T-helper 2 cell treated with Interferon-gamma antibody and Interleukin-4, amounts not matched to agents 5 μg/mL and 100 μg/mL, for 36 hours (primary cell): ENCODE measurements at regions not wholly inside any gene's neighbourhood (a gene's known extent, or its start where the extent isn't known, plus 50 kb on each side); places are given as distances from the start of the nearest gene placed in this dataset.

Source experiments
- DNase-seq: peaks from one replicate; pipeline ENCODE4 v3.0.0; 2021; ENCODE audit warnings: low spot score
- H3K27ac Mint-ChIP-seq: one replicate; pipeline ENCODE4 v1.8.0; 2021; ENCODE audit warnings: mild to moderate bottlenecking, mixed read lengths
- H3K27me3 Mint-ChIP-seq: one replicate; pipeline ENCODE4 v1.8.0; 2021; ENCODE audit warnings: low read depth, mixed read lengths
- H3K36me3 Mint-ChIP-seq: one replicate; pipeline ENCODE4 v1.8.0; 2021; ENCODE audit warnings: low read depth, mixed read lengths
- H3K4me1 Mint-ChIP-seq: one replicate; pipeline ENCODE4 v1.8.0; 2021; ENCODE audit warnings: low read depth, mixed read lengths
- H3K4me3 Mint-ChIP-seq: one replicate; pipeline ENCODE4 v1.8.0; 2022; ENCODE audit warnings: mild to moderate bottlenecking, moderate library complexity, mixed read lengths
- H3K9me3 Mint-ChIP-seq: one replicate; pipeline ENCODE4 v1.8.0; 2021; ENCODE audit warnings: mixed read lengths

GRCh38 chr7:116429986-116430619 is 69.4 kb upstream of the CAV2 start:
- H3K4me3 Mint-ChIP-seq = no peak overlapping the region
- H3K4me1 Mint-ChIP-seq = no peaks in the 10 kb centered on the region
- no peaks in the 10 kb centered on the region for H3K9me3 Mint-ChIP-seq
- H3K36me3 Mint-ChIP-seq = no peaks in the 10 kb centered on the region
- no peak for DNase-seq
- no peak overlapping the region for H3K27ac Mint-ChIP-seq
- no peaks in the 10 kb centered on the region for H3K27me3 Mint-ChIP-seq

DNA sequence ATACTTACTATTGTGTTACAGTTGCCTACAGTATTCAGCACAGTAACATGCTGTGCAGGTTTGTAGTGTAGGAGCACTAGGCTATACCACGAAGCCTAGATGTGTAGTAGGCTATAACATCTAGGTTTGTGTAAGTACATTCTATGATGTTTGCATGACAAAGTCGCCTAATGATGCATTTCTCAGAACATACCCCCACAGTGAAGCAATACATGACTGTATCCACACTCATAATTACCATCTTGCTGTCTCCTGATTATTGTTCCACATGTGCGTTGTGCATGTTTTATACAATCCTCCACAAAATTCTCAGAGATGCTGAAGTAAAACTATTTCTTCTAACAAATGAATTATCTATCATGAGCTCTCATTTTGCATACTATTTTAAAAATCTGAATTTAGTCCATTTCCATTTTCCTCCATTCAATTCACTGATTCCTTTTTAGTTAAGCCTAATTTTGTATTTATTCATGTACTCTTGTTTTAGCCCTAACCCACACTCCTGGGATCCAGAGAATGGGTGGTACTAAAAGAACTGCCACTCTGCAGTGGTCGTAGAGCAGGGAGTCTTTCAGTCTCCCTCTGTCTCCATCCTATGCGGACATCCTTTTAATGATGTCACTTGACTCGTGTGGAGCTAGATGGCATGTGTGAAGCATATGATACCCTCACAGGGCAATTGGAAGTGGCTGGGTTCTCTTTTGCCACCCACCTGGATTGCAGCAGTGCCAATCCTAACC is 67.6 kb upstream of the CAV2 start:
- DNase-seq = no peak
- no peaks in the 10 kb centered on the region for H3K4me1 Mint-ChIP-seq
- H3K4me3 Mint-ChIP-seq = no peak overlapping the region
- H3K27ac Mint-ChIP-seq = no peak overlapping the region
- no peaks in the 10 kb centered on the region for H3K27me3 Mint-ChIP-seq
- H3K36me3 Mint-ChIP-seq = no peaks in the 10 kb centered on the region
- H3K9me3 Mint-ChIP-seq = no peaks in the 10 kb centered on the region

DNA sequence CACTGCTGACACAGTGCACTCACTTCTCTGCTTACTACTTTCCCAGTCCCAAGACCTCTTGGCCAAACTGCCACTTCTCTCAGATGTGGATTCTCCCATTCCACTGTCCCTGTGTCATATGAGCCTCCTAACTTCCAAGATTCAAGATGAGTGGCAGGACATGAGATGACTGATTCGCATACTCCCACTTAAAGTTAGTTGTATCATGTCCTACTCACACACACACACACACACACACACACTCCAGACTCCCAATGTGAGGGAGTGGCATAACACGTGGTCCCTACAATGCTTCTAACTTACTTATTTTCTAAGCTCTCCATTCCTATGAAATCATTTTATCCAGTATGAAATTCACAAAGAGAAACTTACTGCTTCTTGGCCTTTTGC is 67.0 kb upstream of the CAV2 start:
- H3K4me3 Mint-ChIP-seq = no peak overlapping the region
- H3K4me1 Mint-ChIP-seq = no peaks in the 10 kb centered on the region
- DNase-seq = no peak
- H3K27me3 Mint-ChIP-seq = no peaks in the 10 kb centered on the region
- no peaks in the 10 kb centered on the region for H3K9me3 Mint-ChIP-seq
- no peaks in the 10 kb centered on the region for H3K36me3 Mint-ChIP-seq
- H3K27ac Mint-ChIP-seq = no peak overlapping the region

DNA sequence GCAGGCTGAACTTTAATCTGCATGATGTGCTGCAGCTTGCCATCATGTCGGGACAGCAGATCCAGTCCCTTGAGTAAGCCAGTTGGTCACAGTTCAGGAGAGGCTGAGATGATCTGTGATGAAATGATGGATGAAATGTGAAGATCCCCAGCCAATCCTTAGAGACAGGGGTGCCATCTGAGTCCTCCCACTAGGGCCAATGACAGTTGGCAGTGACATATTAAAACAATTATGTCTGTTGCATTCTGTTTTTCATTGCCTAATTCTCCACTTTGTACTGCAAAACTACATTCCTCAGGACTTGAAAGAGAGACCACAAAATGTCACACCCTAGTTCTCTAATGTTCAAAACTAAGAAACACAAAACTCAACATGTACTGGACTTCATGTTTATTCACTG is 66.3 kb upstream of the CAV2 start:
- DNase-seq = no peak

GRCh38 chr7:116434820-116435341 is 64.7 kb upstream of the CAV2 start:
- H3K36me3 Mint-ChIP-seq = no peaks in the 10 kb centered on the region

More for the DNA sequence above, 66.3 kb upstream of the CAV2 start:
- Mint-ChIP-seq H3K9me3 (no peaks in the 10 kb centered on the region), H3K27me3 (no peaks in the 10 kb centered on the region), H3K4me3 (no peak overlapping the region), H3K27ac (no peak overlapping the region), H3K36me3 (no peaks in the 10 kb centered on the region), H3K4me1 (no peaks in the 10 kb centered on the region)

DNA sequence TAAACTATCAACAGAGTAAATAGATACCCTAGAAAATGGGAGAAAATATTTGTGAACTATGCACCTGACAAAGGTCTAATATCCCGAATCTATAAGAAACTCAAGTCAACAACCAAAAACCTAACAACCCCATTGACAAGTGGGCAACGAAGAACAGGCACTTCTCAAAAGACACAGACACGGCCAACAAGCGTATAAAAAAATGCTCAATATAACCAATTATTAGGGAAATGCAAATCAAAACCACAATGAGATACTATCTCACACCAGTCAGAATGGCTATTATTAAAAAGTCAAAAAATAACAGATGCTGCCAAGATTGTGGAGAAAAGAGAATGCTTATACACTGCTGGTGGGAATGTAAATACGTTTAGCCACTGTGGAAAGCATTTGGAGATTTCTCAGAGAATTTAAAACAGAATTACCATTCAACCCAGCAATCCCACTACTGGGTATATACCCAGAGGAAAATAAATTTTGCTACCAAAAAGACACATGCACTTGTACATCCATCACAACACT is 63.2 kb upstream of the CAV2 start:
- Mint-ChIP-seq H3K4me1 (no peaks in the 10 kb centered on the region), H3K4me3 (no peak overlapping the region), H3K27ac (no peak overlapping the region), H3K27me3 (peaks cover 3% of the 10 kb centered on the region), H3K9me3 (no peaks in the 10 kb centered on the region), H3K36me3 (no peaks in the 10 kb centered on the region)
- no peak for DNase-seq

More at GRCh38 chr7:116434820-116435341, 64.7 kb upstream of the CAV2 start:
- no peak overlapping the region for H3K4me3 Mint-ChIP-seq
- DNase-seq = no peak
- H3K4me1 Mint-ChIP-seq = no peaks in the 10 kb centered on the region
- no peak overlapping the region for H3K27ac Mint-ChIP-seq
- H3K27me3 Mint-ChIP-seq = peaks cover 3% of the 10 kb centered on the region
- H3K9me3 Mint-ChIP-seq = no peaks in the 10 kb centered on the region

GRCh38 chr7:116438267-116438666 is 61.3 kb upstream of the CAV2 start:
- Mint-ChIP-seq H3K27me3 (peaks cover 3% of the 10 kb centered on the region), H3K27ac (no peak overlapping the region), H3K4me1 (no peaks in the 10 kb centered on the region), H3K36me3 (no peaks in the 10 kb centered on the region), H3K9me3 (no peaks in the 10 kb centered on the region), H3K4me3 (no peak overlapping the region)
- DNase-seq = no peak

DNA sequence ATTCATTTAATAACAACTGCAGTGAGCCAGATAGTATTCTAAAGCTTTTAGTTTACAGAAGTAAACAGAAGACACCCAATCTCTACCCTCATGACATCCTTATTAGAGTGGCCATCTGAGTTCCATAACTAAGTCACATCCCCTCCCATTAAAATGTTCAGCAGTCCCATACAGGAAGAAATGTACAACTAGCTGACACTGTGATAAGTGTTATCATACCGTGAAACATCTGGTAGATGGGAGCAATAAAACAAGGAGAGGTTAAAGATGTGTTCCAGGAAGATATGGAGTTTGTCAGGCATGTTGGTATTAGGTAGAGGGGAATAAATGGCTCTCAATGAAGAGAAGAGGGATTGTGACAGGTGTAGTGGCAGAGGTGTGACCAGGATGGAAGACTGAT is 60.5 kb upstream of the CAV2 start:
- no peaks in the 10 kb centered on the region for H3K9me3 Mint-ChIP-seq
- no peak overlapping the region for H3K4me3 Mint-ChIP-seq
- peaks cover 3% of the 10 kb centered on the region for H3K27me3 Mint-ChIP-seq
- no peaks in the 10 kb centered on the region for H3K4me1 Mint-ChIP-seq
- no peak overlapping the region for H3K27ac Mint-ChIP-seq
- H3K36me3 Mint-ChIP-seq = no peaks in the 10 kb centered on the region
- DNase-seq = no peak

DNA sequence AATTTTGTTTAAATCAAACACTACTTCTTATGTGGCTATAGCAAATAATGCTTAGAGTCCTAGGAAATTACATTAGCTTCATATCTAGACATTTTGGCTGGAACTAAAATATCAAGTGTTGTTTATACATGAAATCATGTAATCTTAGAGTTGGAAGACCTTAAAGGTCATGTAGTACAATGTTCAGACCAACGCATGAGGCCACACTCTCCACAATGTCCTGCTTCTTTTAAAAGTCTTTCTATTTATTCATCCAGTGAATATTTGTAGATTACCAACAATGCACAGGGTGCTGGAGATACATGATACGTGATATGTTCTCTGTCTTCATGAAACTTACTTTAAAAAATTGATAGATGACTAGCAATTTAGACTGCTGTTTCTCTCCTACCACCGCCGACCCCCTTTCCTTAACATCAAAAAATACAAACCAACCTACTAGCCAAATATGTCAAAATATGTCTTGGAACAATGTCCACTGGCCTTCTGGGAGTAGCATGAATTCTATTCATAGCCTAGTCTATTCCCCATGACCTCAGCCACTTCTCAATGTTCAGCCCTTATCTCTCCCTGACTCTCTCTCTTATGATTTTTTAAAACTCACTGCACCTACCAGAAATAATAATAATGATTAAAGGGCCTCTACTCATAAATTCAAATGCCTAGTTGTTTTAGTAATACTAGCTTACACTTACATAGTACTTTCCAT is 59.5 kb upstream of the CAV2 start:
- DNase-seq = no peak
- Mint-ChIP-seq H3K9me3 (no peaks in the 10 kb centered on the region), H3K27me3 (peaks cover 3% of the 10 kb centered on the region), H3K27ac (no peak overlapping the region), H3K4me1 (no peaks in the 10 kb centered on the region), H3K36me3 (no peaks in the 10 kb centered on the region), H3K4me3 (no peak overlapping the region)

- Mint-ChIP-seq H3K27me3 (peaks cover 3% of the 10 kb centered on the region), H3K36me3 (no peaks in the 10 kb centered on the region), H3K4me1 (no peaks in the 10 kb centered on the region), H3K9me3 (no peaks in the 10 kb centered on the region), H3K27ac (no peak overlapping the region), H3K4me3 (no peak overlapping the region)
- no peak for DNase-seq
Measured at GRCh38 chr7:116441534-116441933, 58.0 kb upstream of the CAV2 start.

- Mint-ChIP-seq H3K36me3 (no peaks in the 10 kb centered on the region), H3K4me1 (no peaks in the 10 kb centered on the region), H3K27me3 (peaks cover 3% of the 10 kb centered on the region), H3K27ac (no peak overlapping the region), H3K4me3 (no peak overlapping the region), H3K9me3 (no peaks in the 10 kb centered on the region)
- no peak for DNase-seq
Measured at GRCh38 chr7:116443101-116443523, 56.4 kb upstream of the CAV2 start.

DNA sequence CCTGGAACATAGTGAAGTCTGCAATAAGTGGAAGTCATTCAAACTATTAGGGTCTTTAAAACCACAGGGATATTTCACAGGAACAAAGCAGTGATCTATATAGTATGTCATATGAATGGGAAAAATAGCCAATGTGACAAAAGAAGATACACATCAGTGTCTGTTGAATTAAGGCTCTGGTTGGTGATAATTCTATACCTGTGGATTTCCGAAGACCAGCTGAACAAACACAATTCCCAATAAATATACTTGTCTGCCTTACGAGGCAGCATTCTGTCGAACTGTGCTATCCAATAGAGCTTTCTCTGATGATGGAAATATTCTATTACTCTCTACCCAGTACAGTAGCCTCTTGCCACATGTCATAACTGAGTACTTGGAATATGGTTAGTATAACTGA is 55.9 kb upstream of the CAV2 start:
- Mint-ChIP-seq H3K4me1 (no peaks in the 10 kb centered on the region), H3K9me3 (no peaks in the 10 kb centered on the region), H3K27me3 (peaks cover 3% of the 10 kb centered on the region), H3K36me3 (no peaks in the 10 kb centered on the region), H3K27ac (no peak overlapping the region), H3K4me3 (no peak overlapping the region)
- no peak for DNase-seq

- Mint-ChIP-seq H3K36me3 (no peaks in the 10 kb centered on the region), H3K27me3 (no peaks in the 10 kb centered on the region), H3K4me1 (no peaks in the 10 kb centered on the region), H3K9me3 (no peaks in the 10 kb centered on the region), H3K4me3 (no peak overlapping the region), H3K27ac (no peak overlapping the region)
- no peak for DNase-seq
Measured at GRCh38 chr7:116445447-116446211, 53.9 kb upstream of the CAV2 start.
